ENCODE measurements at regions not wholly inside any gene's neighbourhood (a gene's known extent, or its start where the extent isn't known, plus 50 kb on each side); places are given as distances from the start of the nearest gene placed in this dataset.

DNA sequence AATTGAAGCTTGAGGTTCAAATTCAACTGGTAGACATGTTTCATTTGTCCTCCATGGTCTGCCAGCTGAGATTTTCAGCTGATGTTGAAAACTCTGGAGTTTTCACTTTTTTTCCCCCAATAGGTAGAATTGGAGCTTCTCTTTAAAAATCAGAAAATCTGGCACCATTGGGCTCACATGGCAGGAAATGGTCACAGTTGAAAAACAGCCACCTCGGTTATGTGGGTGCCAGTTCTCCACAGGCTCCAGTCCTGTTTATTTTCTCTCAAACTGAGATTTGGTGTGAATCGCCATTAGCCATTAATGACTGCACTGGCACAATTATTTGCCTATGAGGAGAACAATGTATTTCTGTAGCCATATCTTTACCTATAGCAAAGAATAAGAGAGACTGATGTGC lies 171.4 kb upstream of the TFAP2D start:
- Histone ChIP-seq H3K36me3 (ENCODE audit: control insufficient read depth, insufficient read depth, low read length) (no peaks in the 10 kb centered on the region), H3K4me1 (no peaks in the 10 kb centered on the region), H3K27me3 (replicated peaks; ENCODE audit: control insufficient read depth, insufficient read depth, low read length) (no peaks in the 10 kb centered on the region), H3K9me3 (no peaks in the 10 kb centered on the region), H3K4me3 (ENCODE audit: low read depth, low read length) (no peak overlapping the region)
- intact Hi-C loops (cut with micrococcal nuclease; ENCODE audit: unreplicated experiment) = no loop called here
- Mint-ChIP-seq H3K4me1 (ENCODE audit: low read depth, unreplicated experiment) (no peaks in the 10 kb centered on the region), H3K27ac (ENCODE audit: unreplicated experiment) (no peak overlapping the region), H3K4me3 (ENCODE audit: unreplicated experiment) (no peak overlapping the region), H3K9me3 (ENCODE audit: unreplicated experiment) (no peaks in the 10 kb centered on the region), H3K27me3 (ENCODE audit: insufficient read depth, unreplicated experiment) (peaks cover 2% of the 10 kb centered on the region), H3K36me3 (ENCODE audit: insufficient read depth, unreplicated experiment) (no peaks in the 10 kb centered on the region)
- POLR2A ChIA-PET = no interaction called here
- BruUV-seq (replicated peaks) = no TSS peak
- CTCF ChIA-PET = no interaction called here
- no peak for DNase-seq
- TF ChIP-seq, protein P1, sequence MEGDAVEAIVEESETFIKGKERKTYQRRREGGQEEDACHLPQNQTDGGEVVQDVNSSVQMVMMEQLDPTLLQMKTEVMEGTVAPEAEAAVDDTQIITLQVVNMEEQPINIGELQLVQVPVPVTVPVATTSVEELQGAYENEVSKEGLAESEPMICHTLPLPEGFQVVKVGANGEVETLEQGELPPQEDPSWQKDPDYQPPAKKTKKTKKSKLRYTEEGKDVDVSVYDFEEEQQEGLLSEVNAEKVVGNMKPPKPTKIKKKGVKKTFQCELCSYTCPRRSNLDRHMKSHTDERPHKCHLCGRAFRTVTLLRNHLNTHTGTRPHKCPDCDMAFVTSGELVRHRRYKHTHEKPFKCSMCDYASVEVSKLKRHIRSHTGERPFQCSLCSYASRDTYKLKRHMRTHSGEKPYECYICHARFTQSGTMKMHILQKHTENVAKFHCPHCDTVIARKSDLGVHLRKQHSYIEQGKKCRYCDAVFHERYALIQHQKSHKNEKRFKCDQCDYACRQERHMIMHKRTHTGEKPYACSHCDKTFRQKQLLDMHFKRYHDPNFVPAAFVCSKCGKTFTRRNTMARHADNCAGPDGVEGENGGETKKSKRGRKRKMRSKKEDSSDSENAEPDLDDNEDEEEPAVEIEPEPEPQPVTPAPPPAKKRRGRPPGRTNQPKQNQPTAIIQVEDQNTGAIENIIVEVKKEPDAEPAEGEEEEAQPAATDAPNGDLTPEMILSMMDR (IDR thresholded peaks at IDR 0.05; ENCODE audit: insufficient read depth in 1 of 2, low read depth in 1 of 2, low read length in 1 of 2, severe bottlenecking in 1 of 2, unreplicated experiment in 1 of 2) = no peak

- H3K27me3 Mint-ChIP-seq (ENCODE audit: insufficient read depth, unreplicated experiment) = peaks cover 2% of the 10 kb centered on the region
- H3K4me3 ChIP-seq (ENCODE audit: low read depth, low read length) = no peak overlapping the region
- TF ChIP-seq, protein P1 (IDR thresholded peaks at IDR 0.05; ENCODE audit: insufficient read depth in 1 of 2, low read depth in 1 of 2, low read length in 1 of 2, severe bottlenecking in 1 of 2, unreplicated experiment in 1 of 2) = no peak
- ChIA-PET CTCF (no interaction called here), POLR2A (no interaction called here)
- no peaks in the 10 kb centered on the region for H3K27me3 ChIP-seq (replicated peaks; ENCODE audit: control insufficient read depth, insufficient read depth, low read length)
- no peaks in the 10 kb centered on the region for H3K9me3 ChIP-seq
- no peak for DNase-seq
- no peak overlapping the region for H3K4me3 Mint-ChIP-seq (ENCODE audit: unreplicated experiment)
- no peaks in the 10 kb centered on the region for H3K4me1 ChIP-seq
- no peaks in the 10 kb centered on the region for H3K4me1 Mint-ChIP-seq (ENCODE audit: low read depth, unreplicated experiment)
- no peaks in the 10 kb centered on the region for H3K36me3 Mint-ChIP-seq (ENCODE audit: insufficient read depth, unreplicated experiment)
- no peaks in the 10 kb centered on the region for H3K9me3 Mint-ChIP-seq (ENCODE audit: unreplicated experiment)
- no peak overlapping the region for H3K27ac Mint-ChIP-seq (ENCODE audit: unreplicated experiment)
- BruUV-seq (replicated peaks) = no TSS peak
- intact Hi-C loops (cut with micrococcal nuclease; ENCODE audit: unreplicated experiment) = no loop called here
- H3K36me3 ChIP-seq (ENCODE audit: control insufficient read depth, insufficient read depth, low read length) = no peaks in the 10 kb centered on the region
Observed at GRCh38 chr6:50543666-50544065, 169.7 kb upstream of the TFAP2D start.

DNA sequence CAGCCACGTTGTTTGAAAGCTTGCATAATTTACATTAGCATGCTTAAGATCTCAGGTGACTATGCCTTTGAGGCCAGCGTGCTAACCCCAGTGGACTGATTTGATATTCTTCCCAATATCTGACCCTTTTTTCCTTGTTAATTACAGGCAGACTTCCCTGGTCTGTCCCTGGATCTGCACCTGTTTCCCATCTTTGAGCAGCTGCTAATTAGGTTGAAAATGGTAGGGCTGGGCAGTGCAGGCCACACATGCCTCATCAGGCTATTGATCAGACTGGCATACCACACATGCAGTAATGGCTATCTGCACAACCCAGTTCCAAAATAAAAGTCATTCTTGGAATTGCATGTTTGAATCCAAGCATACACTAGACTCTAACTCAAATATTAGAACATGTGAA lies 164.3 kb upstream of the TFAP2D start:
- H3K36me3 ChIP-seq (ENCODE audit: control insufficient read depth, insufficient read depth, low read length) = no peaks in the 10 kb centered on the region
- no peak for DNase-seq
- no peaks in the 10 kb centered on the region for H3K4me1 ChIP-seq
- no peaks in the 10 kb centered on the region; the same call in 1 of the 2 replicates for H3K9me3 ChIP-seq
- H3K9me3 Mint-ChIP-seq (ENCODE audit: unreplicated experiment) = no peaks in the 10 kb centered on the region
- TF ChIP-seq, protein P1 (IDR thresholded peaks at IDR 0.05; ENCODE audit: insufficient read depth in 1 of 2, low read depth in 1 of 2, low read length in 1 of 2, severe bottlenecking in 1 of 2, unreplicated experiment in 1 of 2) = no peak
- ChIA-PET CTCF (no interaction called here), POLR2A (no interaction called here)
- BruUV-seq (replicated peaks) = no TSS peak
- H3K36me3 Mint-ChIP-seq (ENCODE audit: insufficient read depth, unreplicated experiment) = no peaks in the 10 kb centered on the region
- no peak overlapping the region for H3K4me3 ChIP-seq (ENCODE audit: low read depth, low read length)
- intact Hi-C loops (cut with micrococcal nuclease; ENCODE audit: unreplicated experiment) = no loop called here
- no peak overlapping the region for H3K27ac Mint-ChIP-seq (ENCODE audit: unreplicated experiment)
- no peaks in the 10 kb centered on the region for H3K4me1 Mint-ChIP-seq (ENCODE audit: low read depth, unreplicated experiment)
- H3K27me3 Mint-ChIP-seq (ENCODE audit: insufficient read depth, unreplicated experiment) = peaks cover 2% of the 10 kb centered on the region
- no peaks in the 10 kb centered on the region for H3K27me3 ChIP-seq (replicated peaks; ENCODE audit: control insufficient read depth, insufficient read depth, low read length)
- no peak overlapping the region for H3K4me3 Mint-ChIP-seq (ENCODE audit: unreplicated experiment)
